IMR-90 (cell line): ENCODE measurements at regions not wholly inside any gene's neighbourhood (a gene's known extent, or its start where the extent isn't known, plus 50 kb on each side); places are given as distances from the start of the nearest gene placed in this dataset.

Experiments
- ATAC-seq: fragments of 200-7000 bp; cut with Tn5 transposase; 2 replicates; pipeline ENCODE4 v1.9.1; 2020; ENCODE audit warnings: low read depth, mild to moderate bottlenecking, moderate library complexity
- BruUV-seq: library from RNA; stranded (reverse); fragments of 400-500 nt; replicated peaks from 2 replicates; lab custom pipeline; 2021; lab: Mats Ljungman, UMichigan
- CTCF ChIA-PET: fragments of 300-600 bp; formaldehyde crosslinking; extraction: SDS; loops from one replicate; lab custom pipeline; 2021; ENCODE audit warnings: antibody characterized with exemption; lab: Yijun Ruan, JAX
- POLR2A ChIA-PET: fragments of 300-600 bp; sonication (Branson Sonifier 250); formaldehyde crosslinking; loops from one replicate; lab custom pipeline; 2022; ENCODE audit warnings: antibody characterized with exemption; ENCODE audit not compliant: unreplicated experiment; lab: Charles Lee
- DNase-seq: peaks from one replicate; pipeline ENCODE4 v3.0.0; 2013
- H2AFZ ChIP-seq: replicated peaks from 2 replicates; pipeline ENCODE3; 2013; ENCODE audit warnings: low read length, mild to moderate bottlenecking; ENCODE audit not compliant: poor library complexity
- H2AK5ac ChIP-seq: 2 replicates; pipeline ENCODE4 v1.6.1; 2013; ENCODE audit warnings: low read depth, low read length, inconsistent platforms
- H2AK9ac ChIP-seq: replicated peaks from 2 replicates; pipeline ENCODE3; 2013; ENCODE audit warnings: mild to moderate bottlenecking, low read depth, low read length, moderate library complexity; ENCODE audit not compliant: poor library complexity
- H2BK120ac ChIP-seq: 2 replicates; pipeline ENCODE4 v1.6.1; 2013; ENCODE audit warnings: low read depth, low read length, inconsistent platforms
- H2BK15ac ChIP-seq: 3 replicates; pipeline ENCODE4 v1.6.1; 2013; ENCODE audit warnings: low read depth, low read length, inconsistent platforms
- H2BK20ac ChIP-seq: 2 replicates; pipeline ENCODE4 v1.6.1; 2013; ENCODE audit warnings: low read depth, mild to moderate bottlenecking, inconsistent platforms, low read length, moderate library complexity
- H2BK5ac ChIP-seq: 2 replicates; pipeline ENCODE4 v1.6.1; 2013; ENCODE audit warnings: mild to moderate bottlenecking, low read depth, low read length, inconsistent platforms; ENCODE audit not compliant: poor library complexity, severe bottlenecking
- H3K14ac ChIP-seq: replicated peaks from 2 replicates; pipeline ENCODE4 v1.6.1; 2013; ENCODE audit warnings: low read depth, low read length, inconsistent platforms
- H3K18ac ChIP-seq: 2 replicates; pipeline ENCODE4 v1.6.1; 2013; ENCODE audit warnings: low read depth, low read length, control low read depth
- H3K23ac ChIP-seq: 2 replicates; pipeline ENCODE4 v1.6.1; 2013; ENCODE audit warnings: low read depth, low read length, inconsistent platforms
- H3K27ac ChIP-seq: 2 replicates; pipeline ENCODE4 v1.5.1; 2013; ENCODE audit warnings: mild to moderate bottlenecking, control low read depth, low read length; ENCODE audit not compliant: insufficient read depth
- H3K27me3 ChIP-seq: 2 replicates; pipeline ENCODE4 v1.6.1; 2013; ENCODE audit warnings: low read length; ENCODE audit not compliant: control insufficient read depth, insufficient read depth
- H3K36me3 ChIP-seq: 2 replicates; pipeline ENCODE4 v1.6.1; 2013; ENCODE audit warnings: low read length, mixed read lengths; ENCODE audit not compliant: control insufficient read depth, insufficient read depth
- H3K4ac ChIP-seq: 2 replicates; pipeline ENCODE4 v1.6.1; 2013; ENCODE audit warnings: low read depth, low read length, inconsistent platforms
- H3K4me1 ChIP-seq: 2 replicates; pipeline ENCODE4 v1.6.1; 2013; ENCODE audit warnings: low read length, mixed read lengths; ENCODE audit not compliant: control insufficient read depth, insufficient read depth
- H3K4me2 ChIP-seq: 2 replicates; pipeline ENCODE4 v1.6.1; 2013; ENCODE audit warnings: low read depth, mild to moderate bottlenecking, control low read depth, low read length, moderate library complexity
- H3K4me3 ChIP-seq: 2 replicates; pipeline ENCODE4 v1.5.1; 2013; ENCODE audit warnings: low read depth, mild to moderate bottlenecking, control low read depth, low read length, moderate library complexity; ENCODE audit not compliant: insufficient read depth
- H3K56ac ChIP-seq: 2 replicates; pipeline ENCODE4 v1.6.1; 2013; ENCODE audit warnings: low read length, inconsistent platforms; ENCODE audit not compliant: insufficient read depth; ENCODE audit errors: extremely low read depth
- H3K79me1 ChIP-seq, 2 experiments: 2 replicates each; pipeline ENCODE4 v1.6.1; 2013; ENCODE audit warnings: low read length in 2 of 2, inconsistent platforms in 1 of 2, low read depth in 1 of 2
- H3K9ac ChIP-seq: 2 replicates; pipeline ENCODE4 v1.6.1; 2013; ENCODE audit warnings: low read depth, low read length, control low read depth
- H3K9me1 ChIP-seq: 2 replicates; pipeline ENCODE4 v1.6.1; 2013; ENCODE audit warnings: low read length, inconsistent platforms; ENCODE audit not compliant: insufficient read depth
- H3K9me3 ChIP-seq: 2 replicates; pipeline ENCODE4 v1.6.1; 2013; ENCODE audit warnings: low read length; ENCODE audit not compliant: control insufficient read depth, insufficient read depth
- H4K20me1 ChIP-seq: 2 replicates; pipeline ENCODE4 v1.6.1; 2013; ENCODE audit warnings: low read length, inconsistent platforms; ENCODE audit not compliant: insufficient read depth
- H4K5ac ChIP-seq: 2 replicates; pipeline ENCODE4 v1.6.1; 2013; ENCODE audit warnings: mild to moderate bottlenecking, low read depth, low read length, control low read depth
- H4K8ac ChIP-seq, 2 experiments: 2 replicates each; pipeline ENCODE4 v1.6.1; 2013; ENCODE audit warnings: low read depth in 2 of 2, low read length in 2 of 2, control low read depth in 1 of 2, inconsistent platforms in 1 of 2
- H4K91ac ChIP-seq: 2 replicates; pipeline ENCODE4 v1.6.1; 2013; ENCODE audit warnings: low read depth, low read length, inconsistent platforms; ENCODE audit not compliant: insufficient read depth
- CEBPB ChIP-seq: IDR thresholded peaks from 2 replicates; pipeline ENCODE4 v1.6.1; 2012; ENCODE audit warnings: low read depth, low read length, improper control_type of control experiment
- CHD1 ChIP-seq: IDR thresholded peaks from 2 replicates; pipeline ENCODE4 v1.6.1; 2012; ENCODE audit warnings: low read depth, low read length, improper control_type of control experiment
- FOS ChIP-seq: fragments of 150-350 bp; IDR thresholded peaks from 2 replicates; pipeline ENCODE4 v1.6.1; 2016; ENCODE audit warnings: low read depth, low read length
- MAFK ChIP-seq: IDR thresholded peaks from 2 replicates; pipeline ENCODE4 v1.6.1; 2012; ENCODE audit warnings: low read depth, low read length, improper control_type of control experiment
- MAZ ChIP-seq: IDR thresholded peaks from 2 replicates; pipeline ENCODE4 v1.6.1; 2012; ENCODE audit warnings: low read depth, mild to moderate bottlenecking, low read length, improper control_type of control experiment, moderate library complexity, borderline replicate concordance
- MXI1 ChIP-seq: IDR thresholded peaks from 2 replicates; pipeline ENCODE4 v1.6.1; 2012; ENCODE audit warnings: low read depth, mild to moderate bottlenecking, low read length, moderate library complexity, borderline replicate concordance
- POLR2A ChIP-seq: IDR thresholded peaks from 2 replicates; pipeline ENCODE4 v1.6.1; 2012; ENCODE audit warnings: mild to moderate bottlenecking, low read depth, low read length
- SMC3 ChIP-seq: fragments of 150-350 bp; IDR thresholded peaks from 2 replicates; pipeline ENCODE4 v1.6.1; 2016; ENCODE audit warnings: low read depth, mild to moderate bottlenecking, antibody characterized with exemption, low read length, moderate library complexity
- WGBS, 2 experiments: methylation state at CpG; one replicate each; pipeline versions ENCODE4 v1.1.5 to v1.1.7; 2013; ENCODE audit warnings: missing lambda C conversion rate in 2 of 2; ENCODE audit not compliant: insufficient read length in 1 of 2; ENCODE audit errors: extremely low coverage in 2 of 2; 5-methylcytosine and 5-hydroxymethylcytosine counted together
- dilution Hi-C: fragments of 300-500 bp; cut with HindIII; formaldehyde crosslinking; loops from one replicate; pipeline ENCODE4 v1.14.3; 2018; ENCODE audit warnings: low sequenced_read_pairs; ENCODE audit not compliant: unreplicated experiment
- in situ Hi-C: fragments of 300-500 bp; cut with MboI; formaldehyde crosslinking; loops from 3 replicates; pipeline ENCODE4 v1.14.3; 2019; ENCODE audit warnings: low sequenced_read_pairs, inconsistent platforms, mixed read lengths
- intact Hi-C: fragments of 100-400 bp; cut with micrococcal nuclease; formaldehyde crosslinking; loops from 2 replicates; pipeline ENCODE4 v1.10.0; 2022

GRCh38 chr4:175341203-175341755 lies 423.1 kb downstream of the ADAM29 start:
- CTCF ChIA-PET, result no interaction called here
- no peaks in the 10 kb centered on the region for H3K36me3 ChIP-seq
- H4K20me1 ChIP-seq, result no peaks in the 10 kb centered on the region
- no peak overlapping the region for H3K23ac ChIP-seq
- no peak overlapping the region for H4K91ac ChIP-seq
- POLR2A ChIA-PET, result no interaction called here
- no peak overlapping the region for H3K4ac ChIP-seq
- DNase-seq (no peak), ATAC-seq (no peak)
- H4K5ac ChIP-seq, result no peak overlapping the region
- H3K9me3 ChIP-seq, result peaks cover 8% of the 10 kb centered on the region
- H2BK120ac ChIP-seq, result no peak overlapping the region
- no peak overlapping the region for H4K8ac ChIP-seq
- WGBS, 2 experiments, result no CpG with 5 or more reads among the region's 2 CpGs
- no peak overlapping the region for H2BK15ac ChIP-seq
- no peaks in the 10 kb centered on the region for H3K27me3 ChIP-seq
- H3K9ac ChIP-seq, result no peak overlapping the region
- no peak overlapping the region for H3K4me3 ChIP-seq
- peaks cover 2% of the 10 kb centered on the region; the same call in 1 of the 2 replicates for H3K4me1 ChIP-seq
- dilution Hi-C loops, result no loop called here
- no peaks in the 10 kb centered on the region for H3K9me1 ChIP-seq
- intact Hi-C loops, result no loop called here
- H3K18ac ChIP-seq, result no peak overlapping the region
- no peak overlapping the region for H2AK9ac ChIP-seq
- H3K14ac ChIP-seq, result no peak overlapping the region
- no peak overlapping the region for H2BK5ac ChIP-seq
- no peak overlapping the region for H3K56ac ChIP-seq
- H2AFZ ChIP-seq, result no peak overlapping the region
- no peak for TF ChIP-seq FOS
- no peak for TF ChIP-seq MAZ
- no peak for TF ChIP-seq MAFK
- no peak for TF ChIP-seq SMC3
- TF ChIP-seq MXI1, result no peak
- TF ChIP-seq CEBPB, result no peak
- TF ChIP-seq CHD1, result no peak
- no peak for TF ChIP-seq POLR2A
- no peaks in the 10 kb centered on the region for H3K79me1 ChIP-seq
- no peak overlapping the region for H2AK5ac ChIP-seq
- no TSS peak for BruUV-seq
- no peak overlapping the region for H3K4me2 ChIP-seq
- no peak overlapping the region for H3K27ac ChIP-seq
- in situ Hi-C loops, result no loop called here
- no peak overlapping the region for H2BK20ac ChIP-seq
